H1 (cell line): ENCODE measurements at regions not wholly inside any gene's neighbourhood (a gene's known extent, or its start where the extent isn't known, plus 50 kb on each side); places are given as distances from the start of the nearest gene placed in this dataset.

ENCODE experiments used
- CTCF ChIA-PET: fragments of 300-600 bp; sonication (Branson Sonifier 250); formaldehyde crosslinking; loops from one replicate; lab custom pipeline; 2021; ENCODE audit not compliant: partially characterized antibody; lab: Charles Lee
- POLR2A ChIA-PET: fragments of 300-600 bp; sonication (Branson Sonifier 250); formaldehyde crosslinking; loops from one replicate; lab custom pipeline; 2021; ENCODE audit warnings: inconsistent platforms; ENCODE audit not compliant: partially characterized antibody; lab: Charles Lee
- DNase-seq, 2 experiments: peaks; one replicate each; pipeline versions ENCODE4 v3.0.0 to v3.0.0-alpha.2; 2010 to 2022; ENCODE audit warnings: low spot score in 2 of 2, low read depth in 1 of 2, mixed read lengths in 1 of 2
- FAIRE-seq: peaks from 2 replicates; lab custom pipeline; 2011; peaks lifted over from hg19 to GRCh38; lab: Jason Lieb, UNC
- H2AFZ ChIP-seq: 2 replicates; pipeline ENCODE4 v1.8.1; 2012; ENCODE audit warnings: low read length, inconsistent platforms
- H2AK5ac ChIP-seq: 2 replicates; pipeline ENCODE4 v1.6.1; 2013; ENCODE audit warnings: low read depth, low read length
- H2BK120ac ChIP-seq: replicated peaks from 2 replicates; pipeline ENCODE3; 2013; ENCODE audit warnings: low read depth, low read length, inconsistent platforms
- H2BK12ac ChIP-seq: 2 replicates; pipeline ENCODE4 v1.6.1; 2013; ENCODE audit warnings: low read depth, low read length
- H2BK15ac ChIP-seq: 2 replicates; pipeline ENCODE4 v1.6.1; 2013; ENCODE audit warnings: low read length
- H2BK20ac ChIP-seq: 2 replicates; pipeline ENCODE4 v1.6.1; 2013; ENCODE audit warnings: low read length
- H2BK5ac ChIP-seq: 2 replicates; pipeline ENCODE4 v1.6.1; 2013; ENCODE audit warnings: low read depth, low read length
- H3K14ac ChIP-seq: 2 replicates; pipeline ENCODE4 v1.6.1; 2013; ENCODE audit warnings: inconsistent platforms; ENCODE audit not compliant: insufficient read length
- H3K18ac ChIP-seq: 2 replicates; pipeline ENCODE4 v1.6.1; 2013; ENCODE audit warnings: low read length; ENCODE audit errors: extremely low read depth
- H3K23ac ChIP-seq: 2 replicates; pipeline ENCODE4 v1.6.1; 2013; ENCODE audit warnings: inconsistent platforms; ENCODE audit not compliant: insufficient read length
- H3K23me2 ChIP-seq: 2 replicates; pipeline ENCODE4 v1.6.1; 2013; ENCODE audit warnings: low read depth, low read length
- H3K27ac ChIP-seq: 2 replicates; pipeline ENCODE4 v1.6.1; 2011; ENCODE audit warnings: low read depth, low read length, inconsistent platforms
- H3K27me3 ChIP-seq, 4 experiments: replicated peaks in 1 of 4; 1 replicate in 1 of 4; 2 replicates in 3 of 4; pipeline versions ENCODE4 v1.6.1 to v1.8.1; 2011 to 2013; ENCODE audit warnings: low read length in 3 of 4, mild to moderate bottlenecking in 3 of 4, inconsistent platforms in 2 of 4, mixed read lengths in 2 of 4, moderate library complexity in 1 of 4; ENCODE audit not compliant: control insufficient read depth in 3 of 4, insufficient read depth in 3 of 4; ENCODE audit errors: extremely low read depth in 1 of 4
- H3K36me3 ChIP-seq, 4 experiments: 2 replicates each; pipeline versions ENCODE4 v1.6.1 to v1.8.1; 2011 to 2013; ENCODE audit warnings: mild to moderate bottlenecking in 4 of 4, low read length in 3 of 4, moderate library complexity in 2 of 4, control low read depth in 1 of 4, inconsistent platforms in 1 of 4; ENCODE audit not compliant: insufficient read depth in 4 of 4, control insufficient read depth in 2 of 4
- H3K4ac ChIP-seq: replicated peaks from 2 replicates; pipeline ENCODE3; 2013; ENCODE audit warnings: low read length, low read depth, mixed read lengths, inconsistent platforms; ENCODE audit not compliant: insufficient read length
- H3K4me1 ChIP-seq, 4 experiments: replicated peaks in 1 of 4; 1 replicate in 1 of 4; 2 replicates in 3 of 4; pipeline versions ENCODE4 v1.6.1 to v1.8.1; 2011 to 2013; ENCODE audit warnings: low read length in 3 of 4, inconsistent platforms in 2 of 4, mixed read lengths in 1 of 4; ENCODE audit not compliant: insufficient read depth in 4 of 4, control insufficient read depth in 3 of 4
- H3K4me2 ChIP-seq, 2 experiments: 2 replicates each; pipeline versions ENCODE4 v1.6.1 to v1.8.1; 2011 to 2013; ENCODE audit warnings: low read depth in 2 of 2, low read length in 2 of 2, control low read depth in 1 of 2, inconsistent platforms in 1 of 2, mild to moderate bottlenecking in 1 of 2; ENCODE audit not compliant: insufficient read depth in 1 of 2
- H3K4me3 ChIP-seq, 4 experiments: fragments of 200-600, 300-600 bp in 1 of 4; sonication (generic), shearing (Covaris generic), sonication (Bioruptor Twin) in 1 of 4; 2 replicates each; pipeline versions ENCODE4 v1.5.1 to v1.8.1; 2011 to 2016; ENCODE audit warnings: low read length in 4 of 4, low read depth in 3 of 4, control low read depth in 2 of 4, inconsistent platforms in 2 of 4, mild to moderate bottlenecking in 2 of 4, mixed read lengths in 1 of 4, moderate library complexity in 1 of 4; ENCODE audit not compliant: insufficient read depth in 2 of 4; ENCODE audit errors: extremely low read depth in 1 of 4
- H3K56ac ChIP-seq: replicated peaks from 2 replicates; pipeline ENCODE3; 2013; ENCODE audit warnings: low read depth, mild to moderate bottlenecking, mixed read lengths, low read length, inconsistent platforms; ENCODE audit not compliant: insufficient read length
- H3K79me1 ChIP-seq: 2 replicates; pipeline ENCODE4 v1.6.1; 2013; ENCODE audit warnings: low read depth, low read length, control low read depth
- H3K79me2 ChIP-seq, 2 experiments: 2 replicates each; pipeline versions ENCODE4 v1.6.1 to v1.8.1; 2012 to 2013; ENCODE audit warnings: low read length in 2 of 2, mild to moderate bottlenecking in 2 of 2, inconsistent platforms in 1 of 2; ENCODE audit not compliant: insufficient read depth in 2 of 2, control insufficient read depth in 1 of 2
- H3K9ac ChIP-seq, 4 experiments: replicated peaks in 1 of 4; 1 replicate in 1 of 4; 2 replicates in 3 of 4; pipeline versions ENCODE4 v1.6.1 to v1.8.1; 2011 to 2013; ENCODE audit warnings: low read depth in 3 of 4, low read length in 3 of 4, control low read depth in 2 of 4, mild to moderate bottlenecking in 2 of 4, moderate library complexity in 2 of 4, inconsistent platforms in 1 of 4; ENCODE audit errors: extremely low read depth in 1 of 4
- H3K9me3 ChIP-seq, 2 experiments: 2 replicates each; pipeline versions ENCODE4 v1.6.1 to v1.8.1; 2012 to 2013; ENCODE audit warnings: mild to moderate bottlenecking in 2 of 2, moderate library complexity in 2 of 2, control low read depth in 1 of 2, inconsistent platforms in 1 of 2, low read depth in 1 of 2, low read length in 1 of 2, mixed read lengths in 1 of 2; ENCODE audit not compliant: insufficient read depth in 2 of 2
- H4K20me1 ChIP-seq, 2 experiments: replicated peaks in 1 of 2; 2 replicates each; pipeline versions ENCODE3 to v1.8.1; 2011 to 2013; ENCODE audit warnings: inconsistent platforms in 2 of 2, low read length in 2 of 2, mild to moderate bottlenecking in 1 of 2; ENCODE audit not compliant: insufficient read depth in 2 of 2, control insufficient read depth in 1 of 2
- H4K5ac ChIP-seq: 2 replicates; pipeline ENCODE4 v1.6.1; 2013; ENCODE audit warnings: low read length, low read depth, mixed read lengths, inconsistent platforms; ENCODE audit not compliant: insufficient read length
- H4K8ac ChIP-seq: 2 replicates; pipeline ENCODE4 v1.8.0; 2013; ENCODE audit warnings: mild to moderate bottlenecking, moderate library complexity, low read length, inconsistent platforms; ENCODE audit not compliant: insufficient read depth; ENCODE audit errors: extremely low read depth
- H4K91ac ChIP-seq: replicated peaks from 2 replicates; pipeline ENCODE3; 2013; ENCODE audit warnings: low read length, mixed read lengths, inconsistent platforms; ENCODE audit not compliant: insufficient read length
- CEBPB ChIP-seq: IDR thresholded peaks from 2 replicates; pipeline ENCODE4 v1.6.1; 2012; ENCODE audit warnings: low read depth, low read length
- E2F6 ChIP-seq: IDR thresholded peaks from 2 replicates; pipeline ENCODE4 v1.6.1; 2012; ENCODE audit warnings: inconsistent platforms
- FOSL1 ChIP-seq: IDR thresholded peaks from 2 replicates; pipeline ENCODE4 v1.6.1; 2011; ENCODE audit warnings: mild to moderate bottlenecking, low read depth, low read length, moderate library complexity; ENCODE audit not compliant: insufficient read depth
- HDAC2 ChIP-seq, 2 experiments: fragments of 300-600 bp in 1 of 2; sonication (generic) in 1 of 2; IDR thresholded peaks; 2 replicates each; pipeline ENCODE4 v1.6.1; 2011 to 2012; ENCODE audit warnings: low read depth in 2 of 2, low read length in 2 of 2, mild to moderate bottlenecking in 2 of 2, moderate library complexity in 2 of 2, borderline replicate concordance in 1 of 2, inconsistent platforms in 1 of 2
- HDAC6 ChIP-seq: IDR thresholded peaks from one replicate; pipeline ENCODE4 v1.7.1; 2012; ENCODE audit warnings: low read depth, mild to moderate bottlenecking, inconsistent platforms, low read length, moderate library complexity
- MAX ChIP-seq: IDR thresholded peaks from 2 replicates; pipeline ENCODE4 v1.6.1; 2012; ENCODE audit warnings: inconsistent platforms
- NRF1 ChIP-seq: IDR thresholded peaks from 2 replicates; pipeline ENCODE4 v1.6.1; 2011; ENCODE audit warnings: mild to moderate bottlenecking, low read depth, low read length, improper control_type of control experiment
- RAD21 ChIP-seq, 2 experiments: IDR thresholded peaks in 1 of 2; conservative IDR thresholded peaks in 1 of 2; 2 replicates each; pipeline ENCODE4 v1.6.1; 2011; ENCODE audit warnings: low read depth in 2 of 2, low read length in 2 of 2, improper control_type of control experiment in 1 of 2, inconsistent platforms in 1 of 2, mild to moderate bottlenecking in 1 of 2, moderate library complexity in 1 of 2
- RXRA ChIP-seq: IDR thresholded peaks from 2 replicates; pipeline ENCODE4 v1.6.1; 2011; ENCODE audit warnings: low read depth, mild to moderate bottlenecking, low read length, moderate library complexity; ENCODE audit not compliant: insufficient read depth
- SIX5 ChIP-seq: IDR thresholded peaks from 2 replicates; pipeline ENCODE4 v1.6.1; 2011; ENCODE audit warnings: mild to moderate bottlenecking, low read depth, low read length
- SP2 ChIP-seq: IDR thresholded peaks from 2 replicates; pipeline ENCODE4 v1.6.1; 2012; ENCODE audit warnings: mild to moderate bottlenecking, low read length, inconsistent platforms
- TAF1 ChIP-seq: IDR thresholded peaks from 2 replicates; pipeline ENCODE4 v1.6.1; 2011; ENCODE audit warnings: mild to moderate bottlenecking, low read depth, low read length
- WGBS, 2 experiments: shearing (Covaris generic) in 1 of 2; methylation state at CpG; one replicate each; pipeline versions ENCODE4 v1.1.6 to v1.1.7; 2013 to 2015; ENCODE audit warnings: low lambda C conversion rate in 2 of 2, mixed read lengths in 2 of 2, inconsistent platforms in 1 of 2, low coverage in 1 of 2, missing lambda C conversion rate in 1 of 2; ENCODE audit not compliant: insufficient replicate concordance in 2 of 2, insufficient coverage in 1 of 2, insufficient read length in 1 of 2; ENCODE audit errors: extremely low coverage in 1 of 2, missing lambda C conversion rate in 1 of 2; 5-methylcytosine and 5-hydroxymethylcytosine counted together

DNA sequence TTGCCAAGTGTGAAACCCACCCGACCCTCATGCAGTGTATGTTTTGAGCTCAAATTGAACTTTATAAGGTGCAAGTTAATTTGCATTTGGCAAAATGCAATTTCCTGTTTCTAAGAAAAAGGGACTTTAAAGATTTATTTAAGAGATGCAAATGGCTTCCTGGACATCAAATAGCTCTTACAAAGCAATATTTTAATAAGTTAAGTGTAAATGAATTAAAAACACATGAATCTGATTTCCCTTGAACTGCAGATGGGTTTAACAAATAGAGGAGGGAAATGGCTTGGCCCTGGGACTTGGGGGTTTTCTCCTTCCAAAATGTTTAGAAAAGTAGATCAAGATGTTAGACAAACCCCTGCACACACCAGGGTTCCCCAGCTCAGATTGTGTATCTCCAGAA is 116.0 kb downstream of the EN1 start:
- Histone ChIP-seq H2AK5ac (no peak overlapping the region), H3K27me3 (no peaks in the 10 kb centered on the region), H3K56ac (no peak overlapping the region), H2BK5ac (no peak overlapping the region), H3K18ac (no peak overlapping the region), H4K8ac (no peak overlapping the region), H3K4me2 (no peak overlapping the region), H3K4me3 (no peak overlapping the region), H2BK120ac (no peak overlapping the region), H2BK20ac (no peak overlapping the region), H3K23ac (no peak overlapping the region), H4K91ac (no peak overlapping the region), H4K5ac (no peak overlapping the region), H3K36me3 (peaks cover 0 to 2% (median 0%) of the 10 kb centered on the region in 4 experiments; a peak in 1 of 8 replicates), H3K14ac (no peak overlapping the region), H3K79me1 (no peaks in the 10 kb centered on the region), H3K4me1 (no peaks in the 10 kb centered on the region), H2BK12ac (no peak overlapping the region), H3K9me3 (0 out of 4 replicates have a peak, but pooled peaks cover 5 to 8% of the 10 kb centered on the region in 2 experiments), H3K79me2 (no peaks in the 10 kb centered on the region), H2AFZ (no peak overlapping the region), H3K4ac (no peak overlapping the region), H3K9ac (no peak overlapping the region), H4K20me1 (no peaks in the 10 kb centered on the region), H2BK15ac (no peak overlapping the region), H3K23me2 (no peaks in the 10 kb centered on the region), H3K27ac (no peak overlapping the region)
- FAIRE-seq (no peak), DNase-seq (no peak)
- ChIA-PET POLR2A (interaction anchor here (0.6 kb wide), 1 partner anchor 249 kb away, joined by 3 read pairs; no protein-coding TSS in a partner anchor), CTCF (interaction anchor here (0.9 to 1.2 kb wide), 3 partner anchors 12 to 685 kb away, joined by 3 read pairs; no protein-coding TSS in a partner anchor)
- TF ChIP-seq FOSL1, result no peak
- no peak for TF ChIP-seq RAD21 (IDR thresholded peaks at IDR 0.05 in 1 of 2, conservative IDR thresholded peaks at IDR 0.05 in 1 of 2; ENCODE audit: low read depth in 2 of 2, low read length in 2 of 2)
- TF ChIP-seq NRF1, result no peak
- TF ChIP-seq SIX5, result no peak
- TF ChIP-seq HDAC2 (IDR thresholded peaks at IDR 0.05; ENCODE audit: borderline replicate concordance in 1 of 2, low read depth in 2 of 2, low read length in 2 of 2), result no peak
- TF ChIP-seq TAF1, result no peak
- TF ChIP-seq MAX, result no peak
- TF ChIP-seq HDAC6, result no peak
- no peak for TF ChIP-seq RXRA
- TF ChIP-seq CEBPB, result no peak
- TF ChIP-seq SP2, result no peak
- no peak for TF ChIP-seq E2F6
- WGBS, 2 experiments, result 91% methylated on average over 1 of the region's 1 CpG; no CpG with 5 or more reads in 1 of the 2 experiments
